Esophagus muscularis mucosa (tissue), 4 donors: ENCODE measurements at regions not wholly inside any gene's neighbourhood (a gene's known extent, or its start where the extent isn't known, plus 50 kb on each side); places are given as distances from the start of the nearest gene placed in this dataset.

ENCODE experiments used
- EP300 ChIP-seq: sonication (generic); formaldehyde crosslinking; IDR thresholded peaks from one replicate; pipeline ENCODE4 v1.6.1; 2017; ENCODE audit warnings: antibody characterized with exemption
- POLR2A ChIP-seq: fragments of 450-650 bp; IDR thresholded peaks from one replicate; pipeline ENCODE4 v1.6.1; 2017; ENCODE audit warnings: antibody characterized with exemption, moderate library complexity, mild to moderate bottlenecking, low read depth
- TF ChIP-seq, protein P1 (sequence below), 3 experiments: fragments of 200-600 bp in 2 of 3; fragments of 450-650 bp in 1 of 3; sonication (generic) in 2 of 3; IDR thresholded peaks; one replicate each; pipeline ENCODE4 v1.5.1; 2017 to 2019; ENCODE audit warnings: antibody characterized with exemption in 3 of 3, mild to moderate bottlenecking in 2 of 3, moderate library complexity in 1 of 3

DNA sequence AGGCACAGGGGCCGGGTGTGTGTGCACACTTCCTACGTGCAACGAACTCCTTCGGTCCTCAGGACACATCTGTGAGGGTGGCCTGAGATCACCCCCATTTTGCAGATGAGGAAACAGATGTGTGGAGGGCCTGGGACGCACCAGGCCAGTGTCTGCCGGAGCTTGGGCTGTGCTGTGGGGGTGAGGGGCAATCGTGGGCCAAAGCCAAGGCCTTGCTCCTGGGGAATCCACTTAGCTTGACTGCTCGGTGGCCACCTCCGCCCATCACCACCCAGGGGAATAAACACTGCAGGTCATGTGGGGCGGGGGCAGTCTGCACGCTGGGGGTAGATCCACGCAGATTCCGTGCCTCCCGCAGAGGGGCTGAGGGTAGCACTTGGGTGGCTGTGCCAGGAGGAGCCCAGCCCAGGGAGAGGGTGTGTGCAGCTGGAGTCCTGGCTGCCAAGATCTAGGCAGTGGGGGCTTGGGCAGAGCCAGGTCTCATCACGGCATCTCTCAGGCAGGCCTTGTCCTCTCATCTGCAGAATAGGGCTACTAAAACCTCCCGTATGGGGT lies 70.8 kb upstream of the EN2 start:
- TF ChIP-seq, protein P1, sequence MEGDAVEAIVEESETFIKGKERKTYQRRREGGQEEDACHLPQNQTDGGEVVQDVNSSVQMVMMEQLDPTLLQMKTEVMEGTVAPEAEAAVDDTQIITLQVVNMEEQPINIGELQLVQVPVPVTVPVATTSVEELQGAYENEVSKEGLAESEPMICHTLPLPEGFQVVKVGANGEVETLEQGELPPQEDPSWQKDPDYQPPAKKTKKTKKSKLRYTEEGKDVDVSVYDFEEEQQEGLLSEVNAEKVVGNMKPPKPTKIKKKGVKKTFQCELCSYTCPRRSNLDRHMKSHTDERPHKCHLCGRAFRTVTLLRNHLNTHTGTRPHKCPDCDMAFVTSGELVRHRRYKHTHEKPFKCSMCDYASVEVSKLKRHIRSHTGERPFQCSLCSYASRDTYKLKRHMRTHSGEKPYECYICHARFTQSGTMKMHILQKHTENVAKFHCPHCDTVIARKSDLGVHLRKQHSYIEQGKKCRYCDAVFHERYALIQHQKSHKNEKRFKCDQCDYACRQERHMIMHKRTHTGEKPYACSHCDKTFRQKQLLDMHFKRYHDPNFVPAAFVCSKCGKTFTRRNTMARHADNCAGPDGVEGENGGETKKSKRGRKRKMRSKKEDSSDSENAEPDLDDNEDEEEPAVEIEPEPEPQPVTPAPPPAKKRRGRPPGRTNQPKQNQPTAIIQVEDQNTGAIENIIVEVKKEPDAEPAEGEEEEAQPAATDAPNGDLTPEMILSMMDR (IDR thresholded peaks at IDR 0.05), result no peak
- TF ChIP-seq POLR2A, result no peak
- TF ChIP-seq EP300, result no peak
